AG04450 (cell line): ENCODE measurements at regions not wholly inside any gene's neighbourhood (a gene's known extent, or its start where the extent isn't known, plus 50 kb on each side); places are given as distances from the start of the nearest gene placed in this dataset.
"Not testable (repeated sequence)": the region's sequence is repeated elsewhere in the genome, so short reads cannot be mapped to it uniquely, and the experiment has no call there.

Experiments used
- CTCF ChIA-PET: fragments of 300-600, 350-600 bp; formaldehyde crosslinking; extraction: SDS; loops from one replicate; lab custom pipeline; 2022; ENCODE audit warnings: antibody characterized with exemption, inconsistent platforms; lab: Charles Lee
- POLR2A ChIA-PET: fragments of 350-600 bp; formaldehyde crosslinking; extraction: SDS; loops from one replicate; lab custom pipeline; 2021; ENCODE audit warnings: antibody characterized with exemption, inconsistent platforms; lab: Yijun Ruan, JAX
- DNase-seq: peaks from one replicate; pipeline ENCODE4 v3.0.0-alpha.2; 2011; ENCODE audit warnings: low read depth, low spot score
- H3K27ac ChIP-seq: one replicate; pipeline ENCODE4 v1.5.1; 2012; ENCODE audit warnings: low read depth, low read length, control low read depth
- H3K27me3 ChIP-seq: one replicate; pipeline ENCODE4 v1.6.0; 2012; ENCODE audit warnings: low read length; ENCODE audit not compliant: control insufficient read depth, insufficient read depth
- H3K4me3 ChIP-seq: 2 replicates; pipeline ENCODE4 v1.5.1; 2011; ENCODE audit warnings: mild to moderate bottlenecking, low read depth, low read length, control low read depth
- H3K9me3 ChIP-seq: 2 replicates; pipeline ENCODE4 v1.5.1; 2012; ENCODE audit warnings: low read length; ENCODE audit not compliant: control insufficient read depth, insufficient read depth
- CTCF ChIP-seq: IDR thresholded peaks from 2 replicates; pipeline ENCODE4 v1.5.1; 2011; ENCODE audit warnings: low read depth, low read length, control low read depth, inconsistent platforms

DNA sequence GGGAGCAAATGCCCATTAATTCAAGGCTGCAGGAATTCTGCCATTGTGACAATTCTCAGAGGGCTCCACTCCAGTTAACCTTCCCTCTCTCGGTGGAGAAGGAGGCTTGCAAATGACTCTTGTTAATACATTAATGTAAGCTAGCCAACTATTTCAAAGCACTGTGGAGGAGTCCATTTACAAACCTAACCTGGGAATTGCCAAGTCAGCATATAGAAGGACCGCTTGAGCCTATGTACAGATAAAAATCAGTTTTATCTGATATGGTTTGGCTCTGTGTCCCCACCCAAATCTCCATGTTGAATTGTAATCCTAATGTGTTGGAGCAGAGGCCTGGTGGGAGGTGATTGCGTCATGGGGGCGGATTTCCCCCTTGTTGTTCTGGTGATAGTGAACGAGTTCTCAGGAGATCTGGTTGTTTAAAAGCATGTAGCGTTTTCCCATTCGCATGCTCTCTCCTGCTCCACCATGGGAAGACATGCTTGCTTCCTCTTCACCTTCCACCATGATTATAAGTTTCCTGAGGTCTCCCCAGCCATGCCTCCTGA is 366.7 kb downstream of the LRATD1 start:
- ChIA-PET POLR2A (no interaction called here), CTCF (no interaction called here)
- no peak for DNase-seq
- peaks cover 3% of the 10 kb centered on the region; the same call in 1 of the 2 replicates for H3K9me3 ChIP-seq
- H3K27ac ChIP-seq: no peak overlapping the region
- H3K27me3 ChIP-seq: no peaks in the 10 kb centered on the region
- H3K4me3 ChIP-seq: no peak overlapping the region
- TF ChIP-seq CTCF: no peak

DNA sequence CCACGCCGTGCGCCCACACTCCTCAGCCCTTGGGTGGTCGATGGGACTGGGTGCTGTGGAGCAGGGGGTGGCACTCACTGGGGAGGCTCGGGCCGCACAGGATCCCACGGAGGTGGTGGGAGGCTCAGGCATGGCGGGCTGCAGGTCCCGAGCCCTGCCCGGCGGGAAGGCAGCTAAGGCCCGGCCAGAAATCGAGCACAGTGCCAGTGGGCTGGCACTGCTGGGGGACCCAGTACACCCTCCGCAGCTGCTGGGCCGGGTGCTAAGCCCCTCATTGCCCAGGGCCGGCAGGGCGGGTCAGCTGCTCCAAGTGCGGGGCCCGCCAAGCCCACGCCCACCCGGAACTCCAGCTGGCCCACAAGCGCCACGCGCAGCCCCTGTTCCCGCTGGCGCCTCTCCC is 370.0 kb downstream of the LRATD1 start:
- POLR2A ChIA-PET, CTCF ChIA-PET: not testable (repeated sequence)

GRCh38 chr2:15006667-15007066 is 374.1 kb downstream of the LRATD1 start:
- Histone ChIP-seq H3K27ac (no peak overlapping the region), H3K9me3 (peaks cover 5% of the 10 kb centered on the region; the same call in 1 of the 2 replicates), H3K27me3 (no peaks in the 10 kb centered on the region), H3K4me3 (no peak overlapping the region)
- ChIA-PET POLR2A (no interaction called here), CTCF (no interaction called here)
- DNase-seq: no peak
- no peak for TF ChIP-seq CTCF

More for the DNA sequence above, 370.0 kb downstream of the LRATD1 start:
- DNase-seq, H3K27ac ChIP-seq, H3K9me3 ChIP-seq, H3K27me3 ChIP-seq, H3K4me3 ChIP-seq: not testable (repeated sequence)

DNA sequence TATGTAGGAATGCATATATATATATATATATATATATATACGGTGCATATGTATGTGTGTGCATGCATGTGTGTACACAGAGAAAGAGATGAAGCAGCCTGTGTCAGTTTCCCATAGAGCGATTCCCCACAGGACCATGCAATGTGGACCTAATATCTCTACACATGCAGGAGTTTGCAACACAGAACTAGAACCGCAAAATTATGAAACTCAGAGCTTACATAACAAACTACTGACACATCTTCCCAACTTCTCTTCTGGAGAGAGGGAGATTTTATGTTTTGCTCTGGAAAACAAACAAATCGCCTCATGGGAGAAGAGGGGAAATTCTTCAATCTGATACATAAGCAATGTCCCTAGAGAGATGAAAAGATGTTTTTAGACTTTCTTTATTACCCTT is 377.2 kb downstream of the LRATD1 start:
- peaks cover 5% of the 10 kb centered on the region; the same call in 1 of the 2 replicates for H3K9me3 ChIP-seq
- CTCF ChIA-PET: no interaction called here
- POLR2A ChIA-PET: no interaction called here
- H3K4me3 ChIP-seq: no peak overlapping the region
- no peak overlapping the region for H3K27ac ChIP-seq
- no peak for TF ChIP-seq CTCF
- DNase-seq: peak; percentile 8
- H3K27me3 ChIP-seq: no peaks in the 10 kb centered on the region

- Histone ChIP-seq H3K4me3 (no peak overlapping the region), H3K27ac (no peak overlapping the region), H3K9me3 (peaks cover 5% of the 10 kb centered on the region; the same call in 1 of the 2 replicates), H3K27me3 (no peaks in the 10 kb centered on the region)
- ChIA-PET POLR2A (no interaction called here), CTCF (interaction anchor here (0.5 kb wide), 1 partner anchor 107 kb away, joined by 3 read pairs; no protein-coding TSS in a partner anchor)
- TF ChIP-seq CTCF: no peak
- no peak for DNase-seq
Measured at GRCh38 chr2:15010346-15010745, 377.8 kb downstream of the LRATD1 start.
